Amygdala (tissue), 56 donors: ENCODE measurements at regions not wholly inside any gene's neighbourhood (a gene's known extent, or its start where the extent isn't known, plus 50 kb on each side); places are given as distances from the start of the nearest gene placed in this dataset.
"Not testable (repeated sequence)": the region's sequence is repeated elsewhere in the genome, so short reads cannot be mapped to it uniquely, and the experiment has no call there.

Source experiments
- DNase-seq, 56 donors: peaks; one replicate each; lab custom pipeline; 2025; lab: John Stamatoyannopoulos, UW

- DNase-seq, result peak in 2 of 56 donors; percentile 3 to 44
Observed at GRCh38 chr6:27605401-27606342, 132.8 kb upstream of the ZNF184 start.

GRCh38 chr6:27604986-27605385 is 132.1 kb upstream of the ZNF184 start:
- no peak for DNase-seq

DNA sequence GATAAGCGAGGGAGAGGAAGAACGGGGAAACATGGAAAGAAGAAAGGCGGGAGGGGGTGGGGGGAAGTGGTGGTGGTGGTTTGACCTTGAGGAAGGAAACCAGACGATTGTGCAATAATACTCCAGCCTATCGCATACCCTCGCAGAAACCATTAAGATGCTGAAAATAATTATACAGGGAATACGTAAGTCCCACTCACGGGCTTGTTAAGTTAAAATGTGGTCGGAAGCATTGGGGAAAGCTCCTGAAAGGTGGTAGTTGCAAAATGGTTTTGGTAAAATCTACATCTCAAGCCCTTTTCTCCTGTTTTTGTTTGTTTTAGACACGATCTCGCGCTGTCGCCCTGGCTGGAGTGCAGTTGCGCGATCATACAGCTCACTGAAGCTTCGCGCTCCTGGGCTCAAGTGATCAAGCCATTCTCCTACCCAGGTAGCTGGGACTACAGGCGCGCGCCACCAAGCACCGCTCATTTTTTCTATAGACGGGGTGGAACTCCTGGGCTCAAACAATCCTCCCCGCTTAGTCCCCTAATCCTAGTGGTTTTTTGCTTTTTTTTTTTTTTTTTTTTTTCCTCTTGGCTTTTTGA is 128.9 kb upstream of the ZNF184 start:
- no peak for DNase-seq

GRCh38 chr6:27599859-27600532 is 127.1 kb upstream of the ZNF184 start:
- DNase-seq, result no peak

GRCh38 chr6:27597031-27597567 is 124.2 kb upstream of the ZNF184 start:
- DNase-seq, result not testable (repeated sequence)

DNA sequence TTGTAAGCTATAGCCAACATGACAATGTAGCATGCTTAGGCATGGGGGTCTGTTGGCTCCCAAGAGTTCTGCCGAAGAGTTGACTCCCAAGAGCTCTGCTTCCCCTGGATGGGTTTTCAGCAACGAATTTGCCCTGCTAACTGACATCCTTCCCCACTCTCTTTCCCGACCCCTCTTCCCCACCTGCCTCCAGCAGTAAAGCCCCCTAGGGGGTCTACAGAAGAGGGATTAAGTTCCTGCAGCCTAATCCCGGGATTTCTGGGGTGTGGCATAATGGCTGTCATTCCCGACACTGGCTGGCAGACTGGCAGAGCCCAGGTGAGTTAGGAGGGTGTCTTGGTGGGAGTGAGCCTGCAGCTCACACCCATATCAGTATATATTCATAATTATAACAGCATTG is 121.0 kb upstream of the ZNF184 start:
- DNase-seq, result no peak

DNA sequence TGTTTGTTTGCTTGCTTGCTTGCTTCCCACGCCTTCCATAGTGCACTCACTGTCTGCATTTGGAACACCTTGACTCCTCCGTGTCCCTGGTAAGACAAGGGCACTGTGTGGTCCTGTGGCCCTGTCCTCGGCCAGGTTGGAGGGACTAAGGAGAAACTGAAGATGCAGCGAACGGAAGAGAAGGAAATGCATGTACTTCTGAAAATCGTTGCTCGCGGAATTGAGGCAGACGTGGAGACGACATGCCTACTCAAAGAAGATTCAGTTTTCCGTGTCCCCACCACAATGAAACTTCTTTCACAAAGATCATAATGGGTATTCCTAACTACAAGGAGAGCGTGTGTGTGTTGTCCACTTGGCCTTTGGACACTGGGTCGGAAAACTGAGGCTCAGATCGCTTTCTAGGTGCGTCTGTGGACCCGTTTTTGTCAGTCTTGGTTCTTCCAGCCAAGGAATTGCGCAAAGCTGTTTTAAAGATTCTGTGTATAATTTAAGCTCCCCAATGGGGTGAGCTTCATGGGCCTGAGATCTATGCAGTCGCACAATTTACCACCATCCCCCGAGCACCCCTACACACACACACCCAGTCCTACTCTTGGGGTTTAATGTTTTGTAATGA is 120.4 kb upstream of the ZNF184 start:
- DNase-seq, result no peak

- peak in 13 of 56 donors; percentile 2 to 35 (median 5) for DNase-seq
Observed at GRCh38 chr6:27592481-27593199, 119.7 kb upstream of the ZNF184 start.

- peak in 1 of 56 donors; percentile 26 for DNase-seq
Observed at GRCh38 chr6:27591699-27592480, 119.0 kb upstream of the ZNF184 start.

- not testable (repeated sequence) for DNase-seq
Observed at GRCh38 chr6:27585316-27585715, 112.4 kb upstream of the ZNF184 start.

DNA sequence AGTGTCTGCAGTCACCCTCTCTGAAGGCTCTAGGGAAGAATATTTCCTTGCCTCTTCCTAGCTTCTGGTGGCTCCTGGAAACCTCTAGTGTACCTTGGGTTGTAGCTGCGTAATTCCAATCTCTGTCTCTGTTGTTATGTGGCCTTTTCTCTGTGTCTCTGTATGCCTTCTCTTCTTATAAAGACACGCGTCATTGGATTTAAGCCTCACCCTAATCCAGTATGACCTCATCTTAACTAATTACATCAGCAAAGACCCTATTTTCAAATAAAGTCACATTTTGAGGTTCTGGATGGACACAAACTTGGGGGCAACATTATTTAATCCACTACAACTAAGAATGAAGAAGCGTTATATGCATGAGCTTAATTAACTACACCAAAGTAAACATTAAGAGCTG is 111.4 kb upstream of the ZNF184 start:
- no peak for DNase-seq

DNA sequence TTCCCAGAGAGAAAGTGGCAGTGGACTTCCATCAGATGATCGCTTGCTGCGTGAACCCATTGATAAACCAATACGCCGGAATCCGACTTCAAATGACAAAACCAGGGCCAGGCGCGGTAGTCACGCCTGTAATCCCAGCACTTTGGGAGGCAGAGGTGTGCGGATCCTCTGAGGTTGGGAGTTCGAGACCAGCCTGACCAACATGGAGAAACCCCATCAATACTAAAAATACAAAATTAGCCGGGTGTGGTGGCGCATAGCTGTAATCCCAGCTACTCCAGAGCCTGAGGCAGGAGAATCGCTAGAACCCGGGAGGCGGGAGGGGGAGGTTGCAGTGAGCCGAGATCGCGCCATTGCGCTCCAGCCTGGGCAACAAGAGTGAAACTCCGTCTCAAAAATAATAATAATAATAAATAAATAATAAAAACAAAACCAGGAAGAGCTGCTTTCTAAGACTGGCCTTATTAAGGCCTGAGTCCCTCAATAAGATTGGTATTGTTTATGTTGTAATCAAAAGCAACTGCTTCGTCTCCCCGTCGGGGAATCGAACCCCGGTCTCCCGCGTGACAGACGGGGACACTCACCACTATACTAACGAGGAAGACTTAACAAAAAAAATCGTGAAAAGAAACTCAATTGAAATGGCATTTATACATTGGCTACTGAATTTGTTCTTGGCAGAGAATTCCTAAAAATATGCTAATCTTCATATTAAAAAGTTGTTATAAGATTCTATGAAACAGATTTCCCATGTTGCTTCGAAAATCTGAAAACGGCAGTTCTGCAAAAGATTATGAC is 110.2 kb upstream of the ZNF184 start:
- peak in 14 of 56 donors; percentile 1 to 38 (median 5) for DNase-seq

DNA sequence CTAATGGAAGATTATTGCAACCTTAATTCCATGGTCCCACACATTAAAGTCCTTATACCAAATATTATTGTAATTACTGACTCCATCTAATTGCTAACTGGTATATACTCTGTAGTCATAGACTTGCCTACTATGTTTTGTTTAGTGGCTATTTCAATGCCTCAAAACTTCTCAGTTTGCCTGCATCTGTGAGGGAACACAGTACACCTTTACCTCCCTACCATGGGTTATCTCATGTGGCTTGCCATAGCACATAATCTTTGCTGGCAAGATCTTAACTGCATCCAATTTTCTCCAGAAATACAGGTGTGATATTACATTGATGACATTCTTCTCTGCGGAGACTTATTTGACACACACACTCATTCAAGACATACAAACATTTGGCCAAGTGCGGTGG is 107.1 kb upstream of the ZNF184 start:
- no peak for DNase-seq

GRCh38 chr6:27577922-27578321 is 105.0 kb upstream of the ZNF184 start:
- DNase-seq, result no peak

- no peak for DNase-seq
Observed at GRCh38 chr6:27575594-27576361, 102.9 kb upstream of the ZNF184 start.

- DNase-seq, result no peak
Observed at GRCh38 chr6:27568226-27568897, 95.5 kb upstream of the ZNF184 start.
